Tibial nerve (tissue), 4 donors: ENCODE measurements at regions not wholly inside any gene's neighbourhood (a gene's known extent, or its start where the extent isn't known, plus 50 kb on each side); places are given as distances from the start of the nearest gene placed in this dataset.

Source experiments
- DNase-seq, 2 donors: peaks; one replicate each; pipeline ENCODE4 v3.0.0-alpha.2; 2019; ENCODE audit warnings: low spot score in 2 of 2
- H3K27ac ChIP-seq, 4 donors: fragments of 200-600 bp; sonication (generic) in 3 of 4; one replicate each; pipeline ENCODE4 v1.5.1; 2017 to 2019; ENCODE audit warnings: mild to moderate bottlenecking in 1 of 4
- H3K27me3 ChIP-seq, 2 donors: fragments of 200-600 bp; sonication (generic) in 1 of 2; one replicate each; pipeline versions ENCODE4 v1.5.1 to v1.6.0; 2017 to 2019
- H3K36me3 ChIP-seq, 3 donors: fragments of 200-600 bp; sonication (generic); one replicate each; pipeline ENCODE4 v1.5.1; 2018 to 2019
- H3K4me1 ChIP-seq, 4 donors: fragments of 200-600 bp; sonication (generic) in 3 of 4; one replicate each; pipeline ENCODE4 v1.5.1; 2017 to 2019
- H3K4me3 ChIP-seq, 4 donors: fragments of 200-600 bp; sonication (generic) in 3 of 4; one replicate each; pipeline ENCODE4 v1.5.1; 2017 to 2019; ENCODE audit warnings: mild to moderate bottlenecking in 1 of 4, moderate library complexity in 1 of 4
- H3K9me3 ChIP-seq, 4 donors: fragments of 200-600 bp; sonication (generic) in 3 of 4; one replicate each; pipeline ENCODE4 v1.5.1; 2017 to 2019
- CTCF ChIP-seq, 5 experiments: fragments of 200-600 bp in 3 of 5; fragments of 450-650 bp in 2 of 5; sonication (generic) in 3 of 5; IDR thresholded peaks; one replicate each; pipeline ENCODE4 v1.5.1; 2016 to 2019; ENCODE audit warnings: antibody characterized with exemption in 5 of 5, mild to moderate bottlenecking in 3 of 5, moderate library complexity in 2 of 5
- EP300 ChIP-seq, 2 donors: sonication (generic); formaldehyde crosslinking; IDR thresholded peaks; one replicate each; pipeline ENCODE4 v1.6.1; 2017; ENCODE audit warnings: antibody characterized with exemption in 2 of 2, mild to moderate bottlenecking in 1 of 2
- POLR2A ChIP-seq, 2 donors: fragments of 450-650 bp; IDR thresholded peaks; one replicate each; pipeline ENCODE4 v1.6.1; 2017; ENCODE audit warnings: antibody characterized with exemption in 2 of 2, mild to moderate bottlenecking in 2 of 2, moderate library complexity in 2 of 2
- WGBS, 2 donors: methylation state at CpG; one replicate each; pipeline ENCODE4 v1.1.5; 2018; 5-methylcytosine and 5-hydroxymethylcytosine counted together

- no peak overlapping the region for H3K27ac ChIP-seq
- 37 to 48% methylated on average over 1 of the region's 1 CpG for WGBS, 2 donors
- TF ChIP-seq CTCF (IDR thresholded peaks at IDR 0.05) (no peak), POLR2A (IDR thresholded peaks at IDR 0.05) (no peak), EP300 (IDR thresholded peaks at IDR 0.05) (no peak)
- H3K4me3 ChIP-seq, result no peak overlapping the region
- H3K27me3 ChIP-seq, result no peaks in the 10 kb centered on the region
- DNase-seq, result no peak
- no peaks in the 10 kb centered on the region for H3K4me1 ChIP-seq
- no peaks in the 10 kb centered on the region for H3K9me3 ChIP-seq
- H3K36me3 ChIP-seq, result no peaks in the 10 kb centered on the region
Measured at GRCh38 chr4:81804849-81805248, 333.1 kb upstream of the RASGEF1B start.

- WGBS, 2 donors, result 61 to 65% methylated on average over 5 of the region's 5 CpGs
- DNase-seq, result no peak
- no peaks in the 10 kb centered on the region for H3K4me1 ChIP-seq
- H3K4me3 ChIP-seq, result no peak overlapping the region
- TF ChIP-seq EP300 (IDR thresholded peaks at IDR 0.05) (no peak), POLR2A (IDR thresholded peaks at IDR 0.05) (no peak), CTCF (IDR thresholded peaks at IDR 0.05) (no peak)
- no peak overlapping the region for H3K27ac ChIP-seq
- no peaks in the 10 kb centered on the region for H3K9me3 ChIP-seq
- H3K27me3 ChIP-seq, result no peaks in the 10 kb centered on the region
- H3K36me3 ChIP-seq, result no peaks in the 10 kb centered on the region
Measured at GRCh38 chr4:81802285-81802846, 330.7 kb upstream of the RASGEF1B start.

- DNase-seq, result no peak
- H3K9me3 ChIP-seq, result no peaks in the 10 kb centered on the region
- WGBS, 2 donors, result 81 to 100% methylated on average over 1 of the region's 1 CpG
- H3K27ac ChIP-seq, result no peak overlapping the region
- TF ChIP-seq EP300 (IDR thresholded peaks at IDR 0.05) (no peak), POLR2A (IDR thresholded peaks at IDR 0.05) (no peak), CTCF (IDR thresholded peaks at IDR 0.05) (no peak)
- no peak overlapping the region for H3K4me3 ChIP-seq
- H3K4me1 ChIP-seq, result no peaks in the 10 kb centered on the region
- H3K27me3 ChIP-seq, result no peaks in the 10 kb centered on the region
- H3K36me3 ChIP-seq, result no peaks in the 10 kb centered on the region
Measured at GRCh38 chr4:81799371-81799770, 327.7 kb upstream of the RASGEF1B start.

GRCh38 chr4:81796790-81797528, 325.3 kb upstream of the RASGEF1B start:
- no peaks in the 10 kb centered on the region for H3K9me3 ChIP-seq

More at GRCh38 chr4:81796790-81797528, 325.3 kb upstream of the RASGEF1B start:
- Histone ChIP-seq H3K27me3 (no peaks in the 10 kb centered on the region), H3K4me3 (no peak overlapping the region), H3K4me1 (no peaks in the 10 kb centered on the region), H3K27ac (no peak overlapping the region), H3K36me3 (no peaks in the 10 kb centered on the region)
- no peak for TF ChIP-seq CTCF (IDR thresholded peaks at IDR 0.05)
- no peak for TF ChIP-seq EP300 (IDR thresholded peaks at IDR 0.05)
- no peak for TF ChIP-seq POLR2A (IDR thresholded peaks at IDR 0.05)
- 86 to 94% methylated on average over 1 of the region's 1 CpG for WGBS, 2 donors
- DNase-seq, result no peak
